HL-60 (cell line): ENCODE measurements at regions not wholly inside any gene's neighbourhood (a gene's known extent, or its start where the extent isn't known, plus 50 kb on each side); places are given as distances from the start of the nearest gene placed in this dataset.

ENCODE experiments used
- POLR2AphosphoS5 ChIP-seq: IDR thresholded peaks from 2 replicates; pipeline ENCODE4 v1.6.1; 2012; ENCODE audit warnings: low read depth
- TF ChIP-seq, protein P1 (sequence below): IDR thresholded peaks from one replicate; pipeline ENCODE4 v1.5.1; 2011; ENCODE audit warnings: low read length, control low read depth, inconsistent platforms; ENCODE audit not compliant: insufficient read depth

DNA sequence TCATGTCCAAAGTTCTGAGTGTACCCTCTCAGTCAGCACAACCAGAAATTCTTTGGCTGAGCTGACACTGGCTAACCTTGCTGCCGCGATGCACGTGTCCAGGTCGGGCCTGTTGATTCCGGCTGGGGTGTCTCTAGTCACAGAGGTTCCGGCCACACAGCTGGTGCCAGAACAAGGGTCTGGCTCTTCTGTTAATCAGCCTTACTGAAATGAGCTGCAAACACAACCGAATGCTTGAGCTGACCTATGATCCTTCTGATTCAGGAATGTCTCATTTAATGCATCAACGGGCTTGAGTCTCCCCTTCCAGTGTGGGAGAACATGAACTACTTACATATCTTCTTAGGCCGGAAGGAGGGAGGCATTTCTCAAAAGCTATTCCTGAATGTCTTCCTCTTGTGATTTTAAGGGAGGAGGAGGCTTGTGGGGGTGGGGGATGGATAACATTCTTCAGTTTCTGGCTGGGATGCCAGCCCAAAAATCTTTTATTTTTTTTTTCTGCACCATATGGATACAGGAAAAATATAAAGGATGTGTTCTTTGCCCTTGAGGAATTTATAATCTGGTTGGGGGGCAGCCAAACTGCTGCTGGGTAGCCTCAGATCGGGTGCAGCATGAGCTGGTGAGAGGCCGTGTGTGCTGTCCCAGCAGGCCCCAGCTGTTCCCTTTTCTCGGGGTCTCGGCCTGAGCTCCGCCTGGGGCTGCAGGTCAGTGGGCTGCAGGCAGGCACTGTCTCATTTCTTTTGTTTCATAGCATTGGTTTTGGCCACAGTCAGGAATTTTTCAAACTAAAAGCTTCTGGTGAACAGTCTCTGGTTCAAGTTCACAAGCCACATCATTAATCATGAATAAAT, 319.1 kb upstream of the TBL1XR1 start:
- TF ChIP-seq, protein P1, sequence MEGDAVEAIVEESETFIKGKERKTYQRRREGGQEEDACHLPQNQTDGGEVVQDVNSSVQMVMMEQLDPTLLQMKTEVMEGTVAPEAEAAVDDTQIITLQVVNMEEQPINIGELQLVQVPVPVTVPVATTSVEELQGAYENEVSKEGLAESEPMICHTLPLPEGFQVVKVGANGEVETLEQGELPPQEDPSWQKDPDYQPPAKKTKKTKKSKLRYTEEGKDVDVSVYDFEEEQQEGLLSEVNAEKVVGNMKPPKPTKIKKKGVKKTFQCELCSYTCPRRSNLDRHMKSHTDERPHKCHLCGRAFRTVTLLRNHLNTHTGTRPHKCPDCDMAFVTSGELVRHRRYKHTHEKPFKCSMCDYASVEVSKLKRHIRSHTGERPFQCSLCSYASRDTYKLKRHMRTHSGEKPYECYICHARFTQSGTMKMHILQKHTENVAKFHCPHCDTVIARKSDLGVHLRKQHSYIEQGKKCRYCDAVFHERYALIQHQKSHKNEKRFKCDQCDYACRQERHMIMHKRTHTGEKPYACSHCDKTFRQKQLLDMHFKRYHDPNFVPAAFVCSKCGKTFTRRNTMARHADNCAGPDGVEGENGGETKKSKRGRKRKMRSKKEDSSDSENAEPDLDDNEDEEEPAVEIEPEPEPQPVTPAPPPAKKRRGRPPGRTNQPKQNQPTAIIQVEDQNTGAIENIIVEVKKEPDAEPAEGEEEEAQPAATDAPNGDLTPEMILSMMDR = no peak
- TF ChIP-seq POLR2AphosphoS5 = no peak
